Sigmoid colon (tissue), 4 donors: ENCODE measurements at regions not wholly inside any gene's neighbourhood (a gene's known extent, or its start where the extent isn't known, plus 50 kb on each side); places are given as distances from the start of the nearest gene placed in this dataset.

Experiments used
- CTCF ChIP-seq, 4 experiments: fragments of 450-650 bp in 3 of 4; fragments of 200-600 bp in 1 of 4; IDR thresholded peaks; one replicate each; pipeline ENCODE4 v1.5.1; 2016 to 2019; ENCODE audit warnings: antibody characterized with exemption in 4 of 4, mild to moderate bottlenecking in 3 of 4, moderate library complexity in 2 of 4
- EP300 ChIP-seq, 4 donors: sonication (generic); formaldehyde crosslinking; IDR thresholded peaks; one replicate each; pipeline ENCODE4 v1.6.1; 2017; ENCODE audit warnings: antibody characterized with exemption in 4 of 4
- POLR2AphosphoS5 ChIP-seq, 4 donors: sonication (generic); formaldehyde crosslinking; IDR thresholded peaks; one replicate each; pipeline ENCODE4 v1.6.1; 2017; ENCODE audit warnings: antibody characterized with exemption in 4 of 4

- TF ChIP-seq CTCF (IDR thresholded peaks at IDR 0.05) (no peak), POLR2AphosphoS5 (IDR thresholded peaks at IDR 0.05) (no peak), EP300 (IDR thresholded peaks at IDR 0.05) (no peak)
Measured at GRCh38 chr11:129285402-129285786, 90.3 kb upstream of the BARX2 start.
